HFFc6 (cell line): ENCODE measurements at regions not wholly inside any gene's neighbourhood (a gene's known extent, or its start where the extent isn't known, plus 50 kb on each side); places are given as distances from the start of the nearest gene placed in this dataset.

ENCODE experiments used
- DNase-seq: peaks from one replicate; pipeline ENCODE4 v3.0.0-alpha.2; 2018
- H3K27ac Mint-ChIP-seq: 2 replicates; pipeline ENCODE4 v1.8.0; 2020; ENCODE audit warnings: mild to moderate bottlenecking, mixed read lengths
- H3K27me3 Mint-ChIP-seq: 2 replicates; pipeline ENCODE4 v1.8.0; 2021; ENCODE audit warnings: mild to moderate bottlenecking, moderate library complexity, mixed read lengths; ENCODE audit not compliant: insufficient read depth
- H3K36me3 Mint-ChIP-seq: 2 replicates; pipeline ENCODE4 v1.8.0; 2021; ENCODE audit warnings: low read depth, mixed read lengths
- H3K4me1 Mint-ChIP-seq: 2 replicates; pipeline ENCODE4 v1.8.0; 2020; ENCODE audit warnings: low read depth, mixed read lengths
- H3K4me3 Mint-ChIP-seq: 2 replicates; pipeline ENCODE4 v1.8.0; 2020; ENCODE audit warnings: mild to moderate bottlenecking, moderate library complexity, mixed read lengths
- H3K9me3 Mint-ChIP-seq: 2 replicates; pipeline ENCODE4 v1.8.0; 2020; ENCODE audit warnings: mild to moderate bottlenecking, mixed read lengths
- TF ChIP-seq, protein P1 (sequence below): fragments of 200-600 bp; sonication (generic); IDR thresholded peaks from 2 replicates; pipeline ENCODE4 v1.5.0; 2021; ENCODE audit warnings: antibody characterized with exemption, mild to moderate bottlenecking

GRCh38 chr10:8192301-8192700 lies 137.8 kb downstream of the GATA3 start:
- H3K36me3 Mint-ChIP-seq, result no peaks in the 10 kb centered on the region
- peaks cover 5% of the 10 kb centered on the region; the same call in 1 of the 2 replicates for H3K9me3 Mint-ChIP-seq
- no peak overlapping the region for H3K4me3 Mint-ChIP-seq
- TF ChIP-seq, protein P1, sequence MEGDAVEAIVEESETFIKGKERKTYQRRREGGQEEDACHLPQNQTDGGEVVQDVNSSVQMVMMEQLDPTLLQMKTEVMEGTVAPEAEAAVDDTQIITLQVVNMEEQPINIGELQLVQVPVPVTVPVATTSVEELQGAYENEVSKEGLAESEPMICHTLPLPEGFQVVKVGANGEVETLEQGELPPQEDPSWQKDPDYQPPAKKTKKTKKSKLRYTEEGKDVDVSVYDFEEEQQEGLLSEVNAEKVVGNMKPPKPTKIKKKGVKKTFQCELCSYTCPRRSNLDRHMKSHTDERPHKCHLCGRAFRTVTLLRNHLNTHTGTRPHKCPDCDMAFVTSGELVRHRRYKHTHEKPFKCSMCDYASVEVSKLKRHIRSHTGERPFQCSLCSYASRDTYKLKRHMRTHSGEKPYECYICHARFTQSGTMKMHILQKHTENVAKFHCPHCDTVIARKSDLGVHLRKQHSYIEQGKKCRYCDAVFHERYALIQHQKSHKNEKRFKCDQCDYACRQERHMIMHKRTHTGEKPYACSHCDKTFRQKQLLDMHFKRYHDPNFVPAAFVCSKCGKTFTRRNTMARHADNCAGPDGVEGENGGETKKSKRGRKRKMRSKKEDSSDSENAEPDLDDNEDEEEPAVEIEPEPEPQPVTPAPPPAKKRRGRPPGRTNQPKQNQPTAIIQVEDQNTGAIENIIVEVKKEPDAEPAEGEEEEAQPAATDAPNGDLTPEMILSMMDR, result no peak
- no peaks in the 10 kb centered on the region for H3K4me1 Mint-ChIP-seq
- H3K27me3 Mint-ChIP-seq, result peaks cover 2% of the 10 kb centered on the region; the same call in 1 of the 2 replicates
- no peak for DNase-seq
- no peak overlapping the region for H3K27ac Mint-ChIP-seq

DNA sequence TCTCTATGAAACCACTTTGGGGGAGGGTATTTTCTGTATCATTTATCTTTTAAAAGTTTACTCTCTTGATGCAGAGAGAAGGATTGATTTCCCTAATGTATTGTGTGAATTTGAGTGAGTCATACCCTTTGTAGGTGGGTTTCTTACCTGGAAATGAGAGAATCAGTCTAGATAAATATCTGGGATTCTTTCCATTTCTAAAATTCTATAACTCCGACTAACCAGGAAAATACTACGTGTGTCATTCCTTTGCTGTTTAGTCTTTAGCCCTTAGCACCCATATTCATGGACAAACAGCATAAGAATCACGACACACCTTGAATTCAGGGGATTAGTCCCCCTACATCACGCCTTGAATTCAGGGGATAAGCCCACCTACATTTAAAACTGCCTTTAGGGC lies 139.1 kb downstream of the GATA3 start:
- DNase-seq, result no peak
- no peak overlapping the region for H3K4me3 Mint-ChIP-seq
- peaks cover 2% of the 10 kb centered on the region; the same call in 1 of the 2 replicates for H3K27me3 Mint-ChIP-seq
- peaks cover 5% of the 10 kb centered on the region; the same call in 1 of the 2 replicates for H3K9me3 Mint-ChIP-seq
- no peak overlapping the region for H3K27ac Mint-ChIP-seq
- TF ChIP-seq, protein P1, result no peak
- no peaks in the 10 kb centered on the region for H3K4me1 Mint-ChIP-seq
- H3K36me3 Mint-ChIP-seq, result no peaks in the 10 kb centered on the region

DNA sequence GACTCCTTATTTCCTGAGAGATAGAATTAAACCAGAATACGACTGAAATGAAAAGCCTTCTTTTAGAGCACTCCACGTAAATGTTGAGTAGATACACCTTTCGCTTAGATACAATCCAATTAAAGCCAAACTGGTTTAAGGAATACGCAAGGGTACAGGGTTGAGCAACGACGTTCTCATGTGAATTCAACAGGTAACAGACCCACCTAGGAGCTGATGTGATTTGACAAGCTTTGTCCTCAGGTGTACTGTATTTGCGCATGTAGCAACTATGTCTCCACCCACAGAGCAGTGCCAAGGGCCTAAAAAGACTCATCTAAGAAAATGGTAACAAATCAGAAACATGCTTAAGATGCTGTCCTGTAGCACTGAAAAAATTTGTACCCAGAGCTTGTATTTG lies 139.6 kb downstream of the GATA3 start:
- Mint-ChIP-seq H3K27me3 (peaks cover 2% of the 10 kb centered on the region; the same call in 1 of the 2 replicates), H3K27ac (no peak overlapping the region)

GRCh38 chr10:8206882-8207281 lies 152.4 kb downstream of the GATA3 start:
- Mint-ChIP-seq H3K4me1 (no peaks in the 10 kb centered on the region), H3K27ac (no peak overlapping the region), H3K27me3 (no peaks in the 10 kb centered on the region; the same call in 1 of the 2 replicates), H3K9me3 (peaks cover 9% of the 10 kb centered on the region; the same call in 1 of the 2 replicates), H3K36me3 (no peaks in the 10 kb centered on the region), H3K4me3 (no peak overlapping the region)
- no peak for DNase-seq
- TF ChIP-seq, protein P1, result no peak

More for the DNA sequence above, 139.6 kb downstream of the GATA3 start:
- Mint-ChIP-seq H3K9me3 (peaks cover 5% of the 10 kb centered on the region; the same call in 1 of the 2 replicates), H3K4me3 (no peak overlapping the region), H3K36me3 (no peaks in the 10 kb centered on the region), H3K4me1 (no peaks in the 10 kb centered on the region)
- TF ChIP-seq, protein P1, result no peak
- no peak for DNase-seq

DNA sequence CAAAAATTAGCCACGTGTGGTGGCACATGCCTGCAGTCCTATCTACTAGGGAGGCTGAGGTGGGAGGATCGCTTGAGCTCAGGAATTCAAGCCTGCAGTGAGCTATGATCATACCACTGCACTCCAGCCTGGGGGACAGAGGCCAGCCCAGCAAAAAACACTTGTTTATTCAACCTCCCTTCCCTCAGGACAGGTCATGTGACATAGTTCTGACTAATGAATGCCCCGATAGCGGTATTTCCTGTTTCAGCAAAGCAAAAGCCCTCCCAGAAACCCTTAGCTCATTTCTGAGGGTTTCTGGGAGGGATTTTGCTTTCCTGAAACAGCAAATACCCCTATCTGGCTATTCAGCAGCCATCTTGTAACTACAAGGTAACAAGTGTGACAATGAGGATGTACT lies 157.1 kb downstream of the GATA3 start:
- peaks cover 29% of the 10 kb centered on the region; the same call in 1 of the 2 replicates for H3K9me3 Mint-ChIP-seq
- TF ChIP-seq, protein P1, result no peak
- no peak overlapping the region for H3K4me3 Mint-ChIP-seq
- DNase-seq, result no peak
- H3K27me3 Mint-ChIP-seq, result no peaks in the 10 kb centered on the region; the same call in 1 of the 2 replicates
- no peaks in the 10 kb centered on the region for H3K36me3 Mint-ChIP-seq
- H3K27ac Mint-ChIP-seq, result no peak overlapping the region
- no peaks in the 10 kb centered on the region for H3K4me1 Mint-ChIP-seq
